Lower leg skin (tissue), 4 donors: ENCODE measurements at regions not wholly inside any gene's neighbourhood (a gene's known extent, or its start where the extent isn't known, plus 50 kb on each side); places are given as distances from the start of the nearest gene placed in this dataset.

ENCODE experiments used
- DNase-seq, 2 donors: peaks; one replicate each; pipeline ENCODE4 v3.0.0-alpha.2; 2019; ENCODE audit warnings: low spot score in 2 of 2
- H3K4me3 ChIP-seq: fragments of 200-600 bp; sonication (generic); 2 replicates; pipeline ENCODE4 v1.5.1; 2017; ENCODE audit warnings: mild to moderate bottlenecking, low read depth; ENCODE audit not compliant: poor library complexity, severe bottlenecking
- CTCF ChIP-seq, 3 donors: fragments of 450-650 bp; IDR thresholded peaks; one replicate each; pipeline ENCODE4 v1.5.1; 2016; ENCODE audit warnings: antibody characterized with exemption in 3 of 3, mild to moderate bottlenecking in 3 of 3, moderate library complexity in 2 of 3
- POLR2A ChIP-seq, 2 donors: fragments of 450-650 bp; IDR thresholded peaks; one replicate each; pipeline ENCODE4 v1.6.1; 2016 to 2017; ENCODE audit warnings: antibody characterized with exemption in 2 of 2, mild to moderate bottlenecking in 1 of 2, moderate library complexity in 1 of 2
- WGBS, 2 donors: methylation state at CpG; one replicate each; pipeline ENCODE4 v1.1.5; 2018; 5-methylcytosine and 5-hydroxymethylcytosine counted together
- intact Hi-C: fragments of 100-400 bp; cut with DNase I; formaldehyde crosslinking; loops from one replicate; pipeline ENCODE4 v1.15.0; 2023; ENCODE audit warnings: low total_unique reads

- no peak overlapping the region for H3K4me3 ChIP-seq
- WGBS, 2 donors = 90 to 96% methylated on average over 5 of the region's 5 CpGs
- DNase-seq = no peak
- intact Hi-C loops = no loop called here
- TF ChIP-seq CTCF (IDR thresholded peaks at IDR 0.05) = no peak
- TF ChIP-seq POLR2A (IDR thresholded peaks at IDR 0.05) = no peak
These were observed 749.4 kb downstream of the ARAP2 start for GRCh38 chr4:35494955-35495354.

- TF ChIP-seq POLR2A (IDR thresholded peaks at IDR 0.05) (no peak), CTCF (IDR thresholded peaks at IDR 0.05) (no peak)
- H3K4me3 ChIP-seq = no peak overlapping the region
- intact Hi-C loops = no loop called here
- 61 to 77% methylated on average over 2 of the region's 2 CpGs for WGBS, 2 donors
- DNase-seq = no peak
These were observed 743.5 kb downstream of the ARAP2 start for GRCh38 chr4:35500812-35501211.

- no peak overlapping the region for H3K4me3 ChIP-seq
- DNase-seq = no peak
- intact Hi-C loops = no loop called here
- WGBS, 2 donors = 59 to 63% methylated on average over 1 of the region's 1 CpG
- no peak for TF ChIP-seq POLR2A (IDR thresholded peaks at IDR 0.05)
- no peak for TF ChIP-seq CTCF (IDR thresholded peaks at IDR 0.05)
These were observed 740.9 kb downstream of the ARAP2 start for GRCh38 chr4:35503435-35503834.

- intact Hi-C loops = no loop called here
- H3K4me3 ChIP-seq = no peak overlapping the region
- no peak for TF ChIP-seq CTCF (IDR thresholded peaks at IDR 0.05)
- no peak for TF ChIP-seq POLR2A (IDR thresholded peaks at IDR 0.05)
- no peak for DNase-seq
- WGBS, 2 donors = 79 to 83% methylated on average over 3 of the region's 3 CpGs
These were observed 738.2 kb downstream of the ARAP2 start for GRCh38 chr4:35506161-35506560.

- TF ChIP-seq POLR2A (IDR thresholded peaks at IDR 0.05) = no peak
- WGBS, 2 donors = 89 to 91% methylated on average over 4 of the region's 4 CpGs
- DNase-seq = no peak
- intact Hi-C loops = no loop called here
- H3K4me3 ChIP-seq = no peak overlapping the region
These were observed 732.5 kb downstream of the ARAP2 start for GRCh38 chr4:35511851-35512250.

- intact Hi-C loops = loop anchor here (5.0 kb wide), 1 partner anchor 51 kb away; no protein-coding TSS in a partner anchor
- DNase-seq = no peak
- 79 to 82% methylated on average over 1 of the region's 1 CpG for WGBS, 2 donors
These were observed 728.2 kb downstream of the ARAP2 start for GRCh38 chr4:35516102-35516501.

More at GRCh38 chr4:35516102-35516501, 728.2 kb downstream of the ARAP2 start:
- H3K4me3 ChIP-seq = no peak overlapping the region
- TF ChIP-seq CTCF (IDR thresholded peaks at IDR 0.05) = no peak
